ENCODE measurements at regions not wholly inside any gene's neighbourhood (a gene's known extent, or its start where the extent isn't known, plus 50 kb on each side); places are given as distances from the start of the nearest gene placed in this dataset.

DNA sequence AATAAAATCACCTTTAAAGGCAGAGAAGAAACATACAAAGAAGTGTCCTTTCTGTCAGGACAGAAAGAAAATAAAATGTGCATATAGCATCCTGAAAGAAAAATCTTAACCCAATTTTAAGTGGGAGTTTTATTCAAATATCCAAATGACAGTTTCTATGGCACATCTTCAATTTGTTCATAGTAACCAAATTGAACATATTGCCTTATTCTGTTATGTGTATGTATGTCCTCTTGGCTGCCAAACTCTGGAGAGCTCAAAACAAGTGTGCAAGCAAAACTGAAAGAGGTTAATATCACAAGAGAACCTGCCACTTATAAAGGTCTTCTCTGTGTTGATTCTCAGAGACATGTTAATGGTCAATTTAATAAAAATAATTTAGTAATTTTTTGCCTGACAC is 334.7 kb downstream of the BCKDHB start:
- Mint-ChIP-seq H3K27me3 (ENCODE audit: insufficient read depth, low read depth, poor library complexity) (no peaks in the 10 kb centered on the region), H3K4me1 (peaks cover 6% of the 10 kb centered on the region; the same call in 2 of the 3 replicates), H3K9me3 (peaks cover 8% of the 10 kb centered on the region), H3K27ac (no peak overlapping the region), H3K36me3 (ENCODE audit: low read depth) (peaks cover 14% of the 10 kb centered on the region; the same call in 2 of the 3 replicates), H3K4me3 (no peak overlapping the region)
- Histone ChIP-seq H3K4me3 (no peak overlapping the region), H3K36me3 (ENCODE audit: insufficient read depth) (peaks cover under 1% of the 10 kb centered on the region; the same call in 1 of the 2 replicates), H4K20me1 (replicated peaks; ENCODE audit: insufficient read depth) (no peaks in the 10 kb centered on the region), H3K27me3 (ENCODE audit: insufficient read depth) (no peaks in the 10 kb centered on the region), H3K79me2 (replicated peaks; ENCODE audit: insufficient read depth) (no peaks in the 10 kb centered on the region), H3K4me1 (ENCODE audit: insufficient read depth) (peaks cover 27% of the 10 kb centered on the region), H3K9me2 (ENCODE audit: insufficient read depth) (no peaks in the 10 kb centered on the region), H3F3A (replicated peaks; ENCODE audit: low read depth) (no peaks in the 10 kb centered on the region), H3K27ac (ENCODE audit: low read depth) (no peak overlapping the region), H3K4me2 (no peak overlapping the region), H2AFZ (no peak overlapping the region)
- ATAC-seq (no peak), DNase-seq (ENCODE audit: low spot score) (no peak)
- no peak for TF ChIP-seq POLR2AphosphoS5 (IDR thresholded peaks at IDR 0.05; ENCODE audit: low read depth)
- TF ChIP-seq ZNF114 (CRISPR knock-in tag; IDR thresholded peaks at IDR 0.05), result no peak
- TF ChIP-seq EZH2phosphoT487 (IDR thresholded peaks at IDR 0.05; ENCODE audit: unreplicated experiment), result no peak
- TF ChIP-seq, protein P1, sequence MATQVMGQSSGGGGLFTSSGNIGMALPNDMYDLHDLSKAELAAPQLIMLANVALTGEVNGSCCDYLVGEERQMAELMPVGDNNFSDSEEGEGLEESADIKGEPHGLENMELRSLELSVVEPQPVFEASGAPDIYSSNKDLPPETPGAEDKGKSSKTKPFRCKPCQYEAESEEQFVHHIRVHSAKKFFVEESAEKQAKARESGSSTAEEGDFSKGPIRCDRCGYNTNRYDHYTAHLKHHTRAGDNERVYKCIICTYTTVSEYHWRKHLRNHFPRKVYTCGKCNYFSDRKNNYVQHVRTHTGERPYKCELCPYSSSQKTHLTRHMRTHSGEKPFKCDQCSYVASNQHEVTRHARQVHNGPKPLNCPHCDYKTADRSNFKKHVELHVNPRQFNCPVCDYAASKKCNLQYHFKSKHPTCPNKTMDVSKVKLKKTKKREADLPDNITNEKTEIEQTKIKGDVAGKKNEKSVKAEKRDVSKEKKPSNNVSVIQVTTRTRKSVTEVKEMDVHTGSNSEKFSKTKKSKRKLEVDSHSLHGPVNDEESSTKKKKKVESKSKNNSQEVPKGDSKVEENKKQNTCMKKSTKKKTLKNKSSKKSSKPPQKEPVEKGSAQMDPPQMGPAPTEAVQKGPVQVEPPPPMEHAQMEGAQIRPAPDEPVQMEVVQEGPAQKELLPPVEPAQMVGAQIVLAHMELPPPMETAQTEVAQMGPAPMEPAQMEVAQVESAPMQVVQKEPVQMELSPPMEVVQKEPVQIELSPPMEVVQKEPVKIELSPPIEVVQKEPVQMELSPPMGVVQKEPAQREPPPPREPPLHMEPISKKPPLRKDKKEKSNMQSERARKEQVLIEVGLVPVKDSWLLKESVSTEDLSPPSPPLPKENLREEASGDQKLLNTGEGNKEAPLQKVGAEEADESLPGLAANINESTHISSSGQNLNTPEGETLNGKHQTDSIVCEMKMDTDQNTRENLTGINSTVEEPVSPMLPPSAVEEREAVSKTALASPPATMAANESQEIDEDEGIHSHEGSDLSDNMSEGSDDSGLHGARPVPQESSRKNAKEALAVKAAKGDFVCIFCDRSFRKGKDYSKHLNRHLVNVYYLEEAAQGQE (IDR thresholded peaks at IDR 0.05; ENCODE audit: unreplicated experiment), result no peak
- no peak for TF ChIP-seq STAT1 (IDR thresholded peaks at IDR 0.05; ENCODE audit: unreplicated experiment)
- TF ChIP-seq ZNF331 (CRISPR knock-in tag; IDR thresholded peaks at IDR 0.05; ENCODE audit: low read depth), result no peak
- no peak for TF ChIP-seq EZH2 (IDR thresholded peaks at IDR 0.05; ENCODE audit: low read depth, unreplicated experiment)
- TF ChIP-seq, protein P2, sequence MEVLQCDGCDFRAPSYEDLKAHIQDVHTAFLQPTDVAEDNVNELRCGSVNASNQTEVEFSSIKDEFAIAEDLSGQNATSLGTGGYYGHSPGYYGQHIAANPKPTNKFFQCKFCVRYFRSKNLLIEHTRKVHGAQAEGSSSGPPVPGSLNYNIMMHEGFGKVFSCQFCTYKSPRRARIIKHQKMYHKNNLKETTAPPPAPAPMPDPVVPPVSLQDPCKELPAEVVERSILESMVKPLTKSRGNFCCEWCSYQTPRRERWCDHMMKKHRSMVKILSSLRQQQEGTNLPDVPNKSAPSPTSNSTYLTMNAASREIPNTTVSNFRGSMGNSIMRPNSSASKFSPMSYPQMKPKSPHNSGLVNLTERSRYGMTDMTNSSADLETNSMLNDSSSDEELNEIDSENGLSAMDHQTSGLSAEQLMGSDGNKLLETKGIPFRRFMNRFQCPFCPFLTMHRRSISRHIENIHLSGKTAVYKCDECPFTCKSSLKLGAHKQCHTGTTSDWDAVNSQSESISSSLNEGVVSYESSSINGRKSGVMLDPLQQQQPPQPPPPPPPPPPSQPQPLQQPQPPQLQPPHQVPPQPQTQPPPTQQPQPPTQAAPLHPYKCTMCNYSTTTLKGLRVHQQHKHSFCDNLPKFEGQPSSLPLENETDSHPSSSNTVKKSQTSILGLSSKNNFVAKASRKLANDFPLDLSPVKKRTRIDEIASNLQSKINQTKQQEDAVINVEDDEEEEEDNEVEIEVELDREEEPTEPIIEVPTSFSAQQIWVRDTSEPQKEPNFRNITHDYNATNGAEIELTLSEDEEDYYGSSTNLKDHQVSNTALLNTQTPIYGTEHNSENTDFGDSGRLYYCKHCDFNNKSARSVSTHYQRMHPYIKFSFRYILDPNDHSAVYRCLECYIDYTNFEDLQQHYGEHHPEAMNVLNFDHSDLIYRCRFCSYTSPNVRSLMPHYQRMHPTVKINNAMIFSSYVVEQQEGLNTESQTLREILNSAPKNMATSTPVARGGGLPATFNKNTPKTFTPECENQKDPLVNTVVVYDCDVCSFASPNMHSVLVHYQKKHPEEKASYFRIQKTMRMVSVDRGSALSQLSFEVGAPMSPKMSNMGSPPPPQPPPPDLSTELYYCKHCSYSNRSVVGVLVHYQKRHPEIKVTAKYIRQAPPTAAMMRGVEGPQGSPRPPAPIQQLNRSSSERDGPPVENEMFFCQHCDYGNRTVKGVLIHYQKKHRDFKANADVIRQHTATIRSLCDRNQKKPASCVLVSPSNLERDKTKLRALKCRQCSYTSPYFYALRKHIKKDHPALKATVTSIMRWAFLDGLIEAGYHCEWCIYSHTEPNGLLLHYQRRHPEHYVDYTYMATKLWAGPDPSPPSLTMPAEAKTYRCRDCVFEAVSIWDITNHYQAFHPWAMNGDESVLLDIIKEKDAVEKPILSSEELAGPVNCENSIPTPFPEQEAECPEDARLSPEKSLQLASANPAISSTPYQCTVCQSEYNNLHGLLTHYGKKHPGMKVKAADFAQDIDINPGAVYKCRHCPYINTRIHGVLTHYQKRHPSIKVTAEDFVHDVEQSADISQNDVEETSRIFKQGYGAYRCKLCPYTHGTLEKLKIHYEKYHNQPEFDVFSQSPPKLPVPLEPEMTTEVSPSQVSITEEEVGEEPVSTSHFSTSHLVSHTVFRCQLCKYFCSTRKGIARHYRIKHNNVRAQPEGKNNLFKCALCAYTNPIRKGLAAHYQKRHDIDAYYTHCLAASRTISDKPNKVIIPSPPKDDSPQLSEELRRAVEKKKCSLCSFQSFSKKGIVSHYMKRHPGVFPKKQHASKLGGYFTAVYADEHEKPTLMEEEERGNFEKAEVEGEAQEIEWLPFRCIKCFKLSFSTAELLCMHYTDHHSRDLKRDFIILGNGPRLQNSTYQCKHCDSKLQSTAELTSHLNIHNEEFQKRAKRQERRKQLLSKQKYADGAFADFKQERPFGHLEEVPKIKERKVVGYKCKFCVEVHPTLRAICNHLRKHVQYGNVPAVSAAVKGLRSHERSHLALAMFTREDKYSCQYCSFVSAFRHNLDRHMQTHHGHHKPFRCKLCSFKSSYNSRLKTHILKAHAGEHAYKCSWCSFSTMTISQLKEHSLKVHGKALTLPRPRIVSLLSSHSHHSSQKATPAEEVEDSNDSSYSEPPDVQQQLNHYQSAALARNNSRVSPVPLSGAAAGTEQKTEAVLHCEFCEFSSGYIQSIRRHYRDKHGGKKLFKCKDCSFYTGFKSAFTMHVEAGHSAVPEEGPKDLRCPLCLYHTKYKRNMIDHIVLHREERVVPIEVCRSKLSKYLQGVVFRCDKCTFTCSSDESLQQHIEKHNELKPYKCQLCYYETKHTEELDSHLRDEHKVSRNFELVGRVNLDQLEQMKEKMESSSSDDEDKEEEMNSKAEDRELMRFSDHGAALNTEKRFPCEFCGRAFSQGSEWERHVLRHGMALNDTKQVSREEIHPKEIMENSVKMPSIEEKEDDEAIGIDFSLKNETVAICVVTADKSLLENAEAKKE (CRISPR knock-in tag; IDR thresholded peaks at IDR 0.05), result no peak
- TF ChIP-seq NANOG (IDR thresholded peaks at IDR 0.05; ENCODE audit: borderline replicate concordance), result no peak
- TF ChIP-seq, protein P3, sequence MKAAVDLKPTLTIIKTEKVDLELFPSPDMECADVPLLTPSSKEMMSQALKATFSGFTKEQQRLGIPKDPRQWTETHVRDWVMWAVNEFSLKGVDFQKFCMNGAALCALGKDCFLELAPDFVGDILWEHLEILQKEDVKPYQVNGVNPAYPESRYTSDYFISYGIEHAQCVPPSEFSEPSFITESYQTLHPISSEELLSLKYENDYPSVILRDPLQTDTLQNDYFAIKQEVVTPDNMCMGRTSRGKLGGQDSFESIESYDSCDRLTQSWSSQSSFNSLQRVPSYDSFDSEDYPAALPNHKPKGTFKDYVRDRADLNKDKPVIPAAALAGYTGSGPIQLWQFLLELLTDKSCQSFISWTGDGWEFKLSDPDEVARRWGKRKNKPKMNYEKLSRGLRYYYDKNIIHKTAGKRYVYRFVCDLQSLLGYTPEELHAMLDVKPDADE (IDR thresholded peaks at IDR 0.05), result no peak
- TF ChIP-seq CREB1 (CRISPR knock-in tag; IDR thresholded peaks at IDR 0.05; ENCODE audit: low read depth), result no peak
- TF ChIP-seq, protein P4, sequence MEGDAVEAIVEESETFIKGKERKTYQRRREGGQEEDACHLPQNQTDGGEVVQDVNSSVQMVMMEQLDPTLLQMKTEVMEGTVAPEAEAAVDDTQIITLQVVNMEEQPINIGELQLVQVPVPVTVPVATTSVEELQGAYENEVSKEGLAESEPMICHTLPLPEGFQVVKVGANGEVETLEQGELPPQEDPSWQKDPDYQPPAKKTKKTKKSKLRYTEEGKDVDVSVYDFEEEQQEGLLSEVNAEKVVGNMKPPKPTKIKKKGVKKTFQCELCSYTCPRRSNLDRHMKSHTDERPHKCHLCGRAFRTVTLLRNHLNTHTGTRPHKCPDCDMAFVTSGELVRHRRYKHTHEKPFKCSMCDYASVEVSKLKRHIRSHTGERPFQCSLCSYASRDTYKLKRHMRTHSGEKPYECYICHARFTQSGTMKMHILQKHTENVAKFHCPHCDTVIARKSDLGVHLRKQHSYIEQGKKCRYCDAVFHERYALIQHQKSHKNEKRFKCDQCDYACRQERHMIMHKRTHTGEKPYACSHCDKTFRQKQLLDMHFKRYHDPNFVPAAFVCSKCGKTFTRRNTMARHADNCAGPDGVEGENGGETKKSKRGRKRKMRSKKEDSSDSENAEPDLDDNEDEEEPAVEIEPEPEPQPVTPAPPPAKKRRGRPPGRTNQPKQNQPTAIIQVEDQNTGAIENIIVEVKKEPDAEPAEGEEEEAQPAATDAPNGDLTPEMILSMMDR (conservative IDR thresholded peaks at IDR 0.05; ENCODE audit: low read depth in 2 of 2), result no peak
- no peak for TF ChIP-seq JUNB (IDR thresholded peaks at IDR 0.05; ENCODE audit: unreplicated experiment)

Measured in GM23338 (cell line).